ENCODE measurements at regions not wholly inside any gene's neighbourhood (a gene's known extent, or its start where the extent isn't known, plus 50 kb on each side); places are given as distances from the start of the nearest gene placed in this dataset.

DNA sequence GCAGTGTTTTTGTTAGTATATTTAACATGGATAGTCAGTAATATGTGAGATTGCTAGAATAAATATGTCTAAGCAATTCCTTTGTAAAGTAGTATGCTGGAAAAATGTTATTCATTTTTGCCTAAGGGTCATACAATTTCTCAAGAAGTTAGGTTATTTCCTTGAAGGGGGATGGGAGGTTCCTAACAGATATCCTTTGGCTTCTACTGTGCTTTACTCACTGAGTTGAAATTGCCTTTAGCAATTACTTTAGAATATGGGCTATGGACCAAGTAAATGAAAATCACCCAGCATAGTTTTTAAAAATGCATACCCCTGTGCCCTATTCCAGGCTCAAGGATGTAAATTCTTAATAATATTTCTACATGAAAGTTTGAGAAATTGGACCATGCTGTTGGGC lies 1386.4 kb upstream of the SLC39A10 start:
- no peak for TF ChIP-seq EZH2phosphoT487 (IDR thresholded peaks at IDR 0.05; ENCODE audit: borderline replicate concordance)
- TF ChIP-seq, protein P1, sequence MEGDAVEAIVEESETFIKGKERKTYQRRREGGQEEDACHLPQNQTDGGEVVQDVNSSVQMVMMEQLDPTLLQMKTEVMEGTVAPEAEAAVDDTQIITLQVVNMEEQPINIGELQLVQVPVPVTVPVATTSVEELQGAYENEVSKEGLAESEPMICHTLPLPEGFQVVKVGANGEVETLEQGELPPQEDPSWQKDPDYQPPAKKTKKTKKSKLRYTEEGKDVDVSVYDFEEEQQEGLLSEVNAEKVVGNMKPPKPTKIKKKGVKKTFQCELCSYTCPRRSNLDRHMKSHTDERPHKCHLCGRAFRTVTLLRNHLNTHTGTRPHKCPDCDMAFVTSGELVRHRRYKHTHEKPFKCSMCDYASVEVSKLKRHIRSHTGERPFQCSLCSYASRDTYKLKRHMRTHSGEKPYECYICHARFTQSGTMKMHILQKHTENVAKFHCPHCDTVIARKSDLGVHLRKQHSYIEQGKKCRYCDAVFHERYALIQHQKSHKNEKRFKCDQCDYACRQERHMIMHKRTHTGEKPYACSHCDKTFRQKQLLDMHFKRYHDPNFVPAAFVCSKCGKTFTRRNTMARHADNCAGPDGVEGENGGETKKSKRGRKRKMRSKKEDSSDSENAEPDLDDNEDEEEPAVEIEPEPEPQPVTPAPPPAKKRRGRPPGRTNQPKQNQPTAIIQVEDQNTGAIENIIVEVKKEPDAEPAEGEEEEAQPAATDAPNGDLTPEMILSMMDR (conservative IDR thresholded peaks at IDR 0.05; ENCODE audit: low read length) = no peak
- H3F3A ChIP-seq (ENCODE audit: low read depth) = no peaks in the 10 kb centered on the region
- H3K79me2 ChIP-seq (ENCODE audit: insufficient read depth, low read length) = no peaks in the 10 kb centered on the region
- no peak overlapping the region for H3K4me3 ChIP-seq (ENCODE audit: low read length, poor library complexity, severe bottlenecking)
- no peaks in the 10 kb centered on the region for H3K36me3 ChIP-seq (ENCODE audit: insufficient read depth, low read length)
- H3K27me3 ChIP-seq (ENCODE audit: insufficient read depth, low read length, poor library complexity, severe bottlenecking) = no peaks in the 10 kb centered on the region
- H2AFZ ChIP-seq (ENCODE audit: low read length) = no peak overlapping the region
- no peaks in the 10 kb centered on the region for H3K9me3 ChIP-seq (ENCODE audit: insufficient read depth, low read depth, low read length)
- no peaks in the 10 kb centered on the region for H3K4me1 ChIP-seq (ENCODE audit: insufficient read depth, low read length, poor library complexity, severe bottlenecking)
- no peaks in the 10 kb centered on the region for H4K20me1 ChIP-seq (ENCODE audit: insufficient read depth, low read length, poor library complexity, severe bottlenecking)
- no peak overlapping the region for H3K4me2 ChIP-seq (ENCODE audit: low read depth, low read length, poor library complexity, severe bottlenecking)
- H3K9me2 ChIP-seq (replicated peaks; ENCODE audit: low read depth, low read length) = no peaks in the 10 kb centered on the region
- no peak overlapping the region for H3K9ac ChIP-seq (ENCODE audit: low read depth, low read length, poor library complexity, severe bottlenecking)

GRCh38 chr2:194264586-194264985 lies 1392.4 kb upstream of the SLC39A10 start:
- no peak overlapping the region for H3K4me3 ChIP-seq (ENCODE audit: low read length, poor library complexity, severe bottlenecking)

GRCh38 chr2:194260185-194260584 lies 1396.8 kb upstream of the SLC39A10 start:
- Histone ChIP-seq H2AFZ (ENCODE audit: low read length) (no peak overlapping the region), H3K36me3 (ENCODE audit: insufficient read depth, low read length) (no peaks in the 10 kb centered on the region), H3K9me3 (ENCODE audit: insufficient read depth, low read depth, low read length) (no peaks in the 10 kb centered on the region), H4K20me1 (ENCODE audit: insufficient read depth, low read length, poor library complexity, severe bottlenecking) (no peaks in the 10 kb centered on the region), H3K4me3 (ENCODE audit: low read length, poor library complexity, severe bottlenecking) (no peak overlapping the region), H3K9me2 (replicated peaks; ENCODE audit: low read depth, low read length) (no peaks in the 10 kb centered on the region), H3K4me2 (ENCODE audit: low read depth, low read length, poor library complexity, severe bottlenecking) (no peak overlapping the region), H3K4me1 (ENCODE audit: insufficient read depth, low read length, poor library complexity, severe bottlenecking) (no peaks in the 10 kb centered on the region), H3K79me2 (ENCODE audit: insufficient read depth, low read length) (no peaks in the 10 kb centered on the region), H3K27me3 (ENCODE audit: insufficient read depth, low read length, poor library complexity, severe bottlenecking) (no peaks in the 10 kb centered on the region), H3K9ac (ENCODE audit: low read depth, low read length, poor library complexity, severe bottlenecking) (no peak overlapping the region), H3F3A (ENCODE audit: low read depth) (no peaks in the 10 kb centered on the region)
- TF ChIP-seq, protein P1 (conservative IDR thresholded peaks at IDR 0.05; ENCODE audit: low read length) = no peak
- no peak for TF ChIP-seq EZH2phosphoT487 (IDR thresholded peaks at IDR 0.05; ENCODE audit: borderline replicate concordance)

More at GRCh38 chr2:194264586-194264985, 1392.4 kb upstream of the SLC39A10 start:
- no peaks in the 10 kb centered on the region for H3K9me2 ChIP-seq (replicated peaks; ENCODE audit: low read depth, low read length)
- no peaks in the 10 kb centered on the region for H3K27me3 ChIP-seq (ENCODE audit: insufficient read depth, low read length, poor library complexity, severe bottlenecking)
- no peak overlapping the region for H3K9ac ChIP-seq (ENCODE audit: low read depth, low read length, poor library complexity, severe bottlenecking)
- no peak for TF ChIP-seq EZH2phosphoT487 (IDR thresholded peaks at IDR 0.05; ENCODE audit: borderline replicate concordance)
- TF ChIP-seq, protein P1 (conservative IDR thresholded peaks at IDR 0.05; ENCODE audit: low read length) = no peak
- no peaks in the 10 kb centered on the region for H3K79me2 ChIP-seq (ENCODE audit: insufficient read depth, low read length)
- H3K36me3 ChIP-seq (ENCODE audit: insufficient read depth, low read length) = no peaks in the 10 kb centered on the region
- H4K20me1 ChIP-seq (ENCODE audit: insufficient read depth, low read length, poor library complexity, severe bottlenecking) = no peaks in the 10 kb centered on the region
- no peak overlapping the region for H2AFZ ChIP-seq (ENCODE audit: low read length)
- no peaks in the 10 kb centered on the region for H3F3A ChIP-seq (ENCODE audit: low read depth)
- H3K4me1 ChIP-seq (ENCODE audit: insufficient read depth, low read length, poor library complexity, severe bottlenecking) = no peaks in the 10 kb centered on the region
- H3K9me3 ChIP-seq (ENCODE audit: insufficient read depth, low read depth, low read length) = no peaks in the 10 kb centered on the region
- H3K4me2 ChIP-seq (ENCODE audit: low read depth, low read length, poor library complexity, severe bottlenecking) = no peak overlapping the region
